PFSK-1 (cell line): ENCODE measurements at regions not wholly inside any gene's neighbourhood (a gene's known extent, or its start where the extent isn't known, plus 50 kb on each side); places are given as distances from the start of the nearest gene placed in this dataset.

Experiments
- POLR2AphosphoS5 ChIP-seq: IDR thresholded peaks from 2 replicates; pipeline ENCODE4 v1.6.1; 2012; ENCODE audit warnings: low read depth, mild to moderate bottlenecking, control low read depth, low read length, moderate library complexity
- SIN3A ChIP-seq: IDR thresholded peaks from 2 replicates; pipeline ENCODE4 v1.6.1; 2012; ENCODE audit warnings: mild to moderate bottlenecking, low read length, moderate library complexity, borderline replicate concordance; ENCODE audit not compliant: insufficient read depth

GRCh38 chr5:1699394-1699793 is 100.2 kb downstream of the MRPL36 start:
- no peak for TF ChIP-seq POLR2AphosphoS5
- TF ChIP-seq SIN3A, result no peak
